ENCODE measurements at regions not wholly inside any gene's neighbourhood (a gene's known extent, or its start where the extent isn't known, plus 50 kb on each side); places are given as distances from the start of the nearest gene placed in this dataset.
A peak's percentile ranks its signal among the peaks of the same experiment; 100 is the strongest.

DNA sequence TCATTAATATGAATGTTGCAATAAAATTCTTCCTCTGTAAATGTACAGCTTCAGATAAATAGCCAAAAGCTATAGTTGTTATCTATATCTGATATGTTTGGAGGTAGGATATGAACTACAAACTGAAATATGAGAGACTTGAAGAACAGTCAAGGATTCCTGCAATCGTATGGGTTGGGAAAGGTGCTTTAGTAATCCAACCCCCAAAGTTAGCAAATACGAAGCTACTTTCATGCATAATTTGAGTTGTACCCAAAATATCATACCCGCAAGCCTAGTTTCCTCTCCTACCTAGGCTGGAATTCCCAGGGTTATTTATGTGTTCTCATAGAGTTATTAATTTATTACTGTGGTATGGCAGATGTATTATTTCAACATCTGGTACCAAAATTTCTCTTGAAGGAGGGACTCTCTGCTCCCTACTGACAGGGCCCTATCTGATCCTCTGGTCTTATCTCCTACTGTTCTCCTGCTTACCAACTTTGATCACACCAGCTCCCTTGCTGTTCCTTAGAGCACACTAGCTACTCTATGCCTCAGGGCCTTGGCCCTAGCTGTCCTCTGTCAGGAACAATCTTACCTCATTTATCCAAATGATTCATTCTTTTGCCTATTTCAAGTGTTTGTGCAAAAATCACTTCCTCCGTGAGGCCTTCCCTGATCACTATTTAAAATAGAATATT is 140.4 kb upstream of the CCDC54 start:
- Histone ChIP-seq H3K4me3 (no peak overlapping the region), H3K36me3 (no peaks in the 10 kb centered on the region), H3K4me1 (peaks cover 0 to 45% (median 34%) of the 10 kb centered on the region in 4 donors), H3K27me3 (no peaks in the 10 kb centered on the region), H3K27ac (replicated peaks in 1 of 4) (peak overlapping the region; percentile 43 to 71 (median 66)), H3K9me3 (no peaks in the 10 kb centered on the region)
- WGBS = 81% methylated on average over 4 of the region's 4 CpGs
- intact Hi-C loops (cut with DNase I) = loop anchor here (5.0 to 10.0 kb wide), 3 partner anchors 308 to 1241 kb away; no protein-coding TSS in a partner anchor
- TF ChIP-seq CTCF (IDR thresholded peaks at IDR 0.05) (no peak), EP300 (IDR thresholded peaks at IDR 0.05) (no peak), POLR2A (IDR thresholded peaks at IDR 0.05; ENCODE audit: low read depth) (no peak), POLR2AphosphoS5 (IDR thresholded peaks at IDR 0.05) (no peak)
- DNase-seq (ENCODE audit: extremely low spot score) = no peak

GRCh38 chr3:107238787-107239186 is 138.5 kb upstream of the CCDC54 start:
- WGBS = 75% methylated on average over 2 of the region's 2 CpGs
- no peaks in the 10 kb centered on the region for H3K36me3 ChIP-seq
- TF ChIP-seq EP300 (IDR thresholded peaks at IDR 0.05) = no peak
- TF ChIP-seq POLR2A (IDR thresholded peaks at IDR 0.05; ENCODE audit: low read depth) = no peak
- no peak for TF ChIP-seq POLR2AphosphoS5 (IDR thresholded peaks at IDR 0.05)
- TF ChIP-seq CTCF (IDR thresholded peaks at IDR 0.05) = no peak
- no peak overlapping the region for H3K27ac ChIP-seq (replicated peaks in 1 of 4)
- no peaks in the 10 kb centered on the region for H3K9me3 ChIP-seq
- DNase-seq (ENCODE audit: extremely low spot score) = no peak
- no peak overlapping the region for H3K4me3 ChIP-seq
- peaks cover 7 to 54% (median 47%) of the 10 kb centered on the region in 4 donors for H3K4me1 ChIP-seq
- H3K27me3 ChIP-seq = no peaks in the 10 kb centered on the region
- intact Hi-C loops (cut with DNase I) = loop anchor here (5.0 to 10.0 kb wide), 3 partner anchors 306 to 1239 kb away; no protein-coding TSS in a partner anchor

- H3K27ac ChIP-seq (replicated peaks in 1 of 4) = peak overlapping the region; percentile 80 to 87 (median 82)
Observed at GRCh38 chr3:107239703-107240102, 137.5 kb upstream of the CCDC54 start.

GRCh38 chr3:107240183-107241091 is 136.8 kb upstream of the CCDC54 start:
- H3K4me3 ChIP-seq = peak overlapping the region; percentile 64 to 83 (median 73)
- no peaks in the 10 kb centered on the region for H3K27me3 ChIP-seq
- intact Hi-C loops (cut with DNase I) = loop anchor here (5.0 to 10.0 kb wide), 3 partner anchors 192 to 504 kb away; partner anchors contain the start of gene BBX
- H3K4me1 ChIP-seq = peaks cover 7 to 50% (median 44%) of the 10 kb centered on the region in 4 donors
- peak; percentile 79 to 86 for TF ChIP-seq POLR2AphosphoS5 (IDR thresholded peaks at IDR 0.05)
- no peak for TF ChIP-seq CTCF (IDR thresholded peaks at IDR 0.05)
- peak; percentile 27 for TF ChIP-seq POLR2A (IDR thresholded peaks at IDR 0.05; ENCODE audit: low read depth)
- TF ChIP-seq EP300 (IDR thresholded peaks at IDR 0.05) = no peak
- peak; percentile 93 for DNase-seq (ENCODE audit: extremely low spot score)
- 2% methylated on average over 30 of the region's 59 CpGs for WGBS
- H3K27ac ChIP-seq (replicated peaks in 1 of 4) = peak overlapping the region; percentile 80 to 87 (median 82)
- no peaks in the 10 kb centered on the region for H3K9me3 ChIP-seq
- no peaks in the 10 kb centered on the region for H3K36me3 ChIP-seq

More at GRCh38 chr3:107239703-107240102, 137.5 kb upstream of the CCDC54 start:
- intact Hi-C loops (cut with DNase I) = loop anchor here (5.0 to 10.0 kb wide), 6 partner anchors 193 to 1238 kb away; partner anchors contain the start of gene BBX
- H3K4me1 ChIP-seq = peaks cover 7 to 54% (median 49%) of the 10 kb centered on the region in 4 donors
- H3K9me3 ChIP-seq = no peaks in the 10 kb centered on the region
- DNase-seq (ENCODE audit: extremely low spot score) = no peak
- no peak for TF ChIP-seq POLR2AphosphoS5 (IDR thresholded peaks at IDR 0.05)
- no peak for TF ChIP-seq CTCF (IDR thresholded peaks at IDR 0.05)
- TF ChIP-seq EP300 (IDR thresholded peaks at IDR 0.05) = no peak
- TF ChIP-seq POLR2A (IDR thresholded peaks at IDR 0.05; ENCODE audit: low read depth) = no peak
- H3K36me3 ChIP-seq = no peaks in the 10 kb centered on the region
- H3K4me3 ChIP-seq = peak overlapping the region; percentile 64 to 83 (median 73)
- H3K27me3 ChIP-seq = no peaks in the 10 kb centered on the region
- 81% methylated on average over 4 of the region's 4 CpGs for WGBS

Measured in esophagus muscularis mucosa (tissue), 4 donors.